GM18520 (cell line): ENCODE measurements at regions not wholly inside any gene's neighbourhood (a gene's known extent, or its start where the extent isn't known, plus 50 kb on each side); places are given as distances from the start of the nearest gene placed in this dataset.
"Not testable (repeated sequence)": the region's sequence is repeated elsewhere in the genome, so short reads cannot be mapped to it uniquely, and the experiment has no call there.

Experiments used
- ATAC-seq: cut with Tn5 transposase; IDR thresholded peaks from one replicate; pipeline ENCODE4 v1.9.1; 2021; ENCODE audit not compliant: unreplicated experiment

DNA sequence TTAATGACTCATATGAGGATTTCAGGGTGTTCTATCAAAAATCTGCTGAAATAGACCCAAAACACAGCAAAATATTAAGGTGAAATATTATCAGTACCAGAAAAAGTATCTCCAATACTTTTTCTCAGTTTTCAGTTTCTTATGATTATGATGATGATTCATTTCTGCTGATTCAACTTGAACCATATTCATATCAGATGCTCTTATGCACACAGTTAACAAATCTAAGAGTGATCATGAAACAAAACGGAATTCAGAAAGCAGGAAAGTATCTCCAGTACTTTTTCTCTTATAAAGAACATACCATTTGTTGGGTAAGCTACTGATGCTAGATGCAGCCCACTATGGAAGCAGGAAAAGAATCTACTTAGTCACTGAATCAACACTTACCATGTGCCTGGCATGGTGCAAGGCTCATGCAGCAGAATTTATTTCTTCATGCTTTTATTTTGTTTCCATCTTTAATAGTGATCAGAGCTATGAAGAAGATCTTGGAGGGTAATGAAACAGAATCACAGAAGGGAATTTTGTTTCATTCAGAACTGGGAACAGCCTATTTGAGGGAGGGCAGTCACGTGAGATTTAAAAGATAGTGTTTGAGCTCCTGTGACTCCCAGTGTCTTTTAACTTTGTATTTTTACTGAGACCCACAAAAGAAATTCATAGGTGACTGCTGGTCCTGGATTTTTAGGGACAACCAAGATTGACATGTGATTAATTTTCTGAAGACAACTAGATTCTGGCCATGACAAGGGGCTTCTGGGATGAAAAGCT lies 480.6 kb downstream of the SETD4 start:
- ATAC-seq, result no peak

DNA sequence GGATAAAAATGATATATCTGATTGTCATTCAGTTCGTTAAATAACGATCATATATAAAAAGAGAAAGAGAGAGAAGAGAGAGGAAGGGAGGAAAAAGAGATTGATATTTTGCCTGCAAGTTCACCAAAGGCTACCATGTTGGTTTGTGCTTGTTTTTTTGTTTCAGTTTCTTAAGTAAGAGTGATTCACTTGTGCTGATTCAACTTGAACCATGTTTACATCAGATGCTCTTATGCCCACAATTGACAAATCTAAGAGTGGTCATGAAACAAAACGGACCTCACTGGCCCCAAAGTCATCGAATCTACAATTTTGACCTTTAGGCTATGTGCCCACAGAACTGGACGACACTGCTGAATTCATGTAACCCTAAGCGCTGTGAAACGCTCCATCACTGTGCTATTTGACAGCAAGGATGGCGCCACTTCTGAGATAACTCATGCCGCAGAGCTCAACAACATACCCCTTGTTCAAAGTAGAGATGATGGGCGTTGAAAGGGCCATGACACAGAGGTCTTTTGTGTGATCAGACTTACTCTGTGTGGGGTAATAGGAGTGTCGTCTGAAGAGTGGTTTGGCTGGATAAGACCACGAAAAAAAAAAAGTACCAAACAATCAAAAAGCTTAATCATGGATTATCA lies 481.4 kb downstream of the SETD4 start:
- ATAC-seq, result no peak

DNA sequence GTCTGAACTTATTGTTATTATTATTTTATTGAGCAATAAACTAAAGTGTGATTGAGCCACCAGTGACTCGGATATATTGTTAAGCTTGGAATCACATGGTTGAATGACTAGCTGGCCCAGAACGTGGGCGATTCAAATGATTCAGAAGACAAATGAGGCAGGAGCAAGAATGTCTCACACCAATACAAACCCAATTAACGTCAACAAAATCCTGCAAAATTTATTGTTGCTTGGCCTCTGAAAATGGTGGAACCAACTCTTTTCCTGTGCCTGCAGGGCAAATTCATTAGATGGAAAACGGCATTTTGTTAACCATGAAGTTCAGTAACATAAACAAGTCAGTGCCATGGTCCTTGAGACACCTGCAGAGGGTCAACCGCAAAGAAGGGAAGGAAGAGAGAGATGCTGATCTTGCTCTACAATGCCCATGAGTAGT lies 482.0 kb downstream of the SETD4 start:
- no peak for ATAC-seq

DNA sequence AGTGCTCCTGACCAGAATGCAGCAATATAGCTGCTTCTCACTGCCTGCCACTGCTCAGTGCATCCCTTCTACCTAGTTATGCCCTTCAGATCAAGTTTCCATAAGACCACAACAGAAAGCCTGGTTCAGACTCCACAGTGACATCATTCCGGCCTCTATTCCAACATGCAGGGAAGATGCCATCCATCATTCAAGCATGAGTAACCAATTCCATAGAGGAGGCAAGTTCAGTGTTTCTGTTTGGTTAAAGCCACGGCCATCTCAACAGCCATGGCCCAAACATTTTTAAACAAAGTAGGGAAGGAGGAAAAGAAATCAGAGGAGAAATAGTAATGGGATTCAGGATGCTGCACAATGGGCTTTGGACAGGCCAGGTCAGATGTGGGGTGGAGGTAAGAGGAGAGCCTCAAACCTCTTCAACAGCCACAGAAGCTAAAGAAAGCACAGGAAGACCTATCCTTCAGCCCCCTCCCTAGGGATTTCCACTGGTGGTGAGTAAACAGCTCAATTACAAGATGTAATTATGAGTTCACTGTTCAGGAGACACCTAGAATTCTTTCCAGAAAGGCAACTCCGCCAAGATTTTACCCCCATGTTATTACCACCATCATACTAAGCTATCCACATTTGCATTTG lies 484.9 kb downstream of the SETD4 start:
- no peak for ATAC-seq

DNA sequence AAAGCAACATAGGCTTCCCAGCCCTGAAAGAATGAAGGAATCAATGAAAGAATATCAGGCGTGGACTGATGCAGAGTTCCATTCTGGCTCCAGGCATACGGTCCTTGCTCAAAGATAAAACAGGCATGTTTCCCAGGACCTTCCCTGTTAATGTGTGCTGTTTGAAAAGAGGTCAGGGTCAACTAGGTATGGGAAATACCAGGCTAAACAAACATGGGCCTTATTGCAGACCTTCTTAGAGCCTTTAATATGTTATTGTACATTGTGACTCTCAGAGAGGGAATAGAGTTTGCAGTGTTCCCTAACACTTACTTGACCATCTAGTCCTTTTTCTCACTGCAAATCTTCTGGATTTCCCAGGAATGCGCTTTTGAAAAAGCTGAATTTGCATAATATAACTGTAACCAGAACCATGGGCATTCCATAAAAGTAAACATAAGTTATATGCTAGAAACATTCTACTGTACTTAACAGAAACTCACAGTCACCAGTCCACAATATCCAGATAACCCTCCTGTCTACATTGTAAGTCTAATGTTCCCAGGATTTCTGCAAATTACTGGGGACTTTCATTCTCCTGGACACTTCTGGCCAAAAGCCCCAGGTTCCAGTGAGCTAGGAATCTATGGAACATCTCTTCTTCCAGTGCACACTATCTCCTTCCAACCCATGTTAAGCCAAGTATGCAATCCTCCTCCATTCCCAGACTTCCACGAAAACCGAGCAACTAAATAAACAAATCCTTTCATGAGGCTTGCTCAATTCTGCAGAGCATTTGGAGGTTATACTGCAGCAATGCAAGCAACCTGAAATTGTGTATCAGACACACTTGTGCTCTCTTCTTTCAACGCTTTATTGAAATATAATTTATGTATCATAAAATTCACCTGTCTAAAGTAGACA lies 486.6 kb downstream of the SETD4 start:
- no peak for ATAC-seq

DNA sequence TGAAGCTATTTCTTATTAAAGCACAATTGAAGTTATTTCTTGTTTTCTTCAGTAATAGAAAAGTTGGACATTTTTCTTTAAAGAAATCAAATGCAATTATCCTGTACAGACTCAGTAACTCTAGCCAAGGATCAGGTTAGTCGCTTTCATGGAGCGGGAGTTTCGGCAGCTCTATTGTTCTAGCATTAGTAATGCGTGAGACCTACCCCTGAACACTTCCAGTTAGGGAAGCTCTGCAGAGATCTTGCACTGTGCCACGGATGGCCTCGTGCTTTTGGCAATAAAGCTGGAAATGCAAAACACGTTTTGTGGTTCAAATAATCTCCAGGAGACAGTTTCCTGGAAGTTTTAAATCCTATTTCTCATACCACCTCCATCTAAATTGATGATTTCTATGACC lies 488.4 kb downstream of the SETD4 start:
- ATAC-seq, result no peak

DNA sequence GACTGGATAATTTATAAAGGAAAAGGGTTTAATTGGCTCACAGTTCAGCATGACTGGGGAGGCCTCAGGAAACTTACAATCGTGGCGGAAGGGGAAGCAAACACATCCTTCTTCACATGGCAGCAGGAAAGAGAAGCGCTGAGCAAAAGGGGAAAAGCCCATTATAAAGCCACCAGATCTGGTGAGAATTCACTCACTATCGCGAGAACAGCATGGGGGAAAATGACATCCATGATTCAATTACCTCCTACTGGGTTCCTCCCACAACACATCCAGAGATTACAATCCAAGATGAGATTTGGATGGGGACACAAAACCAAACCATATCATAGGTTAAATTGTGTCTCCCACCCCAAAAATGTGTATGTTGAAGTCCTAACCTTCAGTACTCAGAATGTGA lies 491.7 kb downstream of the SETD4 start:
- ATAC-seq, result no peak

DNA sequence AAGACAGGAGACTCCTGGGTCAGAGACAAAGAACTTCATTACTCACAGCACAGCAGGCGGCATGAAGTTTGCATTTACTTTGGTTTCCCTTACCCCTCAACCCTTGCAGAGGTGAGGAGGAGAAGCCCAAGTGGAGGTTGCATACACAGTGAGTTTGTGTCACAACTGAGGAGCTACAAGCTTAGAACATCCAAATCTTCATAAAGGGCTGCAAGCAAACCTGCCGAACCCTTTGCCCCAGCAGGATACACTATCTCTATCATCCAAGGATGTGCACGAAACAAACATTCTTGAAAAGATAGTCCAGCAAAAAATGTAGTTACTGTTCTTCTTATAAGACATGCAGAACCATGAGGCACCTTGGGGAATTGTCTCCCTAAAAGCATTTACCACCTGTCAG lies 493.5 kb downstream of the SETD4 start:
- no peak for ATAC-seq

DNA sequence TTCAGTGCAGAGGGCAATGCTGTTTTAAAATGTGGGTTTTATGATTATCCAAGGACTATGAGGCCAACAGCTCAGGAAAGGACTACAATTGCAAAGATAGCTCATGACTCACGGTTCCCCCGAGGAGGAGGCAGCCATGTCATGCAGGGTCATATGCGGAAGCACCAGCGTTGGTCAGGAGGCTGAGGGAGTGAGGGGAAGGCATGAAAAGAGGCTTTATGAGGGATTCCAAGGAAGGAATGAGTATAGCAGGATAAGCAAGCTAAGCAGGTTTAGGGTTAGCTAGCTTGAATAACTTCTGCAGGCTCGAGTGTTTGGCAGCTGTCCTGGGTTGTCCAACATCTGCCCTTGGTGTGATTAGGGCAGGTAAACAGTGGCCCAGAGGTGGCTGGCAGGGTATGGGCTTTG lies 495.1 kb downstream of the SETD4 start:
- no peak for ATAC-seq

DNA sequence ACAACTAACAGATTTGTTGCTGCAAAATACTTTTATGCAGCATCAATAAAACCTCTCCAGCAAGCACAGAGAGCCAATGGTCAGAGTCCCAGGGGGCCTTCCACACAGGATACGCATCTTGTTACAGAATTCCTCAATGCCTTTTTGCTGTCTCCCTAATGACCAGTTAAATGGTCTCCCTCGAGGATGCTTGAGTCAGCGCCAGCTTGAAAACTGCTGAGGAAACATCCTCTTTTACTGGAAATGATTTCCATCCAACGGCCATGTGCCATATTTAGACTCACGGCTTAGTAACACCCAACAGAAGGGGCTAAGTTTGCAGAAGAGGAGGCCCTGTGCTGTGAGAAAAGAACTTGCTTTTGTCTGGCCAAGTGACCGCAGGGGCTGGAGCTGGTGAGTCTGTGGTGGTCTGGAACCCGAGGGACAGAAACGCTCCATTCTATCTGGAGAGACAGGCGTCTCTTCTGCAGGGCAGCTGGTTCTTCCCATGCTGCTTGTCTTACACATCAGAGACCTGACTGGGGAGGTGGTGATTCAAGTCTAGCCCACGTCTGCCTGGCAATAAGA lies 496.4 kb downstream of the SETD4 start:
- ATAC-seq, result no peak

DNA sequence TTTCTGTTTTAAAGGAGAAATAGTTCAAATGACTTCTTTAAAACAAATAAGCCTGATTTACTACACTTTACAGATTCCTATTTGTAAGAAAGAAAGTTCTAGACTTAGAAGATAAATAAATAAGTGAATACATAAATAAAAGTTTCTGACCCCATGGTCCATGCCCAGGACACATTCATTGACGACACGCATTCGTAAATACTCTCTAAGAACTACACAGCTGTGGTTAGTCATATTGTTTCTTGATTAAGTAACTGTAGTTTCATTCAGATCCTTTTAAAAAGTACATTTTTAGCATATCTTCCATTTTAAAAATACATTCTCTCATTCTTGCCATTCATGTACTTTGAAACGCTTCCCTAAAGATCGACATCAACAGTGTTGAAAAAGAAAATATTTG lies 497.4 kb downstream of the SETD4 start:
- ATAC-seq, result no peak

DNA sequence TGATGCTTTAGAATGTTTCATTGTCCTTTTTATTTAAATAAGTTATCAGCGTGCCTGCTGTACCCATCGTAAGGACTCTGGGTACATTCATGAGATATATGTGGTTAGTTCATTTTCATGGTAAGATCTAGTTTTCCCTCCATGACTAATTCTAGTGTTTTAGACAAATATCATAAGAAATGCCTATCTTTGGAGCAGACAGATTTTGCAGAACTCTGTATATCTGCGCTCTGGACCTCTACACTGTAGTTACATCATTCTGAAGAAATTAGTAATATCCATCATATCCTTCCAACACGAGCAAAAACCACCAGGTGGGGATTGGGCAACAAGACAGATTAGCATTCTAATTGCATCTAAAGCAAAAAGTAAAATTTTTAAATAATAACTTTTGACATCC lies 499.2 kb downstream of the SETD4 start:
- no peak for ATAC-seq

DNA sequence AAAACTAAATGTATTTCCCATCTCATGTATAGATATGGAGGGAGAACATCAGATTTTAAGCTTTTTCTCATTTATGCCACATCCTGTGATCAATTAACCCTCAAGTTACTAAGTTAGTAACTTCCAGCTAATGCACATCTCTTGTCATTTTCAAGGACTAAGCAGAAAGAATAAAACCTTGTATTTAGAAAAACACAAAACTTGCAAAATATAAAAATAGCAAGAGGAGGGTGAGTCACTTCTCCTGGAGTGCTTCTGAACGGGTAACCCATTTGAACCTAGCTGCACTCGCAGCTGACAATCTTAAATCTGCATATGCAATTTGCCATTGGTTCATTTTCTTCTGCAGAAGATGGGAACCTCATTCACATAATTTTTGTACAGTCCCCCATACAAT lies 500.5 kb downstream of the SETD4 start:
- ATAC-seq, result no peak

DNA sequence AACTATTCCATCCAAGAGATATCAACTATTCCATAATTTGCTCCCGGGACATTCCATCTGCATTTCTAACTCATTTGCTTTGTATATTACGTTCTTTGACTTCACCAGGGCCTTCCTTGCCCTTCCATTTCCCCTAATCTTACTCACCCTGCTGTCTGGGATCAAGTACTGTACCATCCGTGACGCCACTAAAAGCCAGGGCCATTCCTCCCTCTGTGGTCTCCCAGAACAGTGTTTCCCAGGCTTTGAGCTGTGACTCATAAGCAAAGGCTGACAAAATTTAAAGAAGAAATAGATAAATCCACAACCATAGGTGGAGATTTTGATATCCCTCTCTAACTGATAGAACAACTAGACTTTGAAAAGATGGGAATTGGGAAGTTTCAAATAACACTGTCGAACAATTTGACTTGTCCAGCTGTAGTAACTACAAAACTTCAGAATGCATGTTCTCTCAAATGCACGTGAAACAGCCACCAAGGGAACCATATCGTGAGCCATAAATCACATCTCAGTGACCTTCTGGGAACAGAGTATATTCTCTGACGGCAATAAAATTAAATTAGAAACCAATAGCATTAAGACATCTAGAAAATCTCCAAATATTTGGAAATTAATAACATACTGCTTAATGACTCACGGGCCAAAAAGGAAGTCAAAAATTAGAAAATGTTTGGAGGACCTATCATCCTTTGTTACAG lies 501.0 kb downstream of the SETD4 start:
- no peak for ATAC-seq

DNA sequence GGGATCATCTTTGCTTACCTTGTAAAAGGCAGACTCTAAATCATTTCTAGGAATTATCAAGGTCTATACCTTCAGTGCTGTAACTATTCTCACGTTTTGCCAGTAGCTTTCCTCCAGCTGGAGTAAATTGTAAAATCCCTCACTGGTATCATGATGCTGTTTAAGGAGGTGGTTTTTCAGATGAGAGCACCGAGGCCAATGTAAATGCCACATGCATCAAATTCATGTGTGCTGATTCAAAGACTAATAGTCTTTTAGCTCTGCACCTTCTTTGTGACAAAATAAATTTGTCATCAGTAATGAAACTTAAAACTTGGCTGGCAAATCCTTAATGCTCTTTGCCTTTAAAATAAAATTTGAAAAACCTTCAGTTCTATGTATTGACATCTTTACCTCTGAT lies 503.8 kb downstream of the SETD4 start:
- no peak for ATAC-seq

DNA sequence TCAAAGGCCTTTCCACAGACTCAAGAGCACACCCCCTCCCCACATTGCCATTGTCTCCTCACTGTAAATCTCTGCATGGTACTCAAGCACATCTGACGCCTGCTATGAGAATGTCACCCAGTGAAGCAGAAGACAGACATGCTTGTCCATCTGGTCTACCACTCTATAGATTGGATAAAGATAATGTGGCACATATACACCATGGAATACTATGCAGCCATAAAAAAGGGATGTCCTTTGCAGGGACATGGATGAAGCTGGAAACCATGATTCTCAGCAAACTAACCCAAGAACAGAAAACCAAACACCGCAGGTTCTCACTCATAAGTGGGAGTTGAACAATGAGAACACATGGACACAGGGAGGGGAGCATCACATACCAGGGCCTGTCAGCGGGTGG lies 503.4 kb upstream of the RUNX1 start:
- ATAC-seq, result not testable (repeated sequence)

DNA sequence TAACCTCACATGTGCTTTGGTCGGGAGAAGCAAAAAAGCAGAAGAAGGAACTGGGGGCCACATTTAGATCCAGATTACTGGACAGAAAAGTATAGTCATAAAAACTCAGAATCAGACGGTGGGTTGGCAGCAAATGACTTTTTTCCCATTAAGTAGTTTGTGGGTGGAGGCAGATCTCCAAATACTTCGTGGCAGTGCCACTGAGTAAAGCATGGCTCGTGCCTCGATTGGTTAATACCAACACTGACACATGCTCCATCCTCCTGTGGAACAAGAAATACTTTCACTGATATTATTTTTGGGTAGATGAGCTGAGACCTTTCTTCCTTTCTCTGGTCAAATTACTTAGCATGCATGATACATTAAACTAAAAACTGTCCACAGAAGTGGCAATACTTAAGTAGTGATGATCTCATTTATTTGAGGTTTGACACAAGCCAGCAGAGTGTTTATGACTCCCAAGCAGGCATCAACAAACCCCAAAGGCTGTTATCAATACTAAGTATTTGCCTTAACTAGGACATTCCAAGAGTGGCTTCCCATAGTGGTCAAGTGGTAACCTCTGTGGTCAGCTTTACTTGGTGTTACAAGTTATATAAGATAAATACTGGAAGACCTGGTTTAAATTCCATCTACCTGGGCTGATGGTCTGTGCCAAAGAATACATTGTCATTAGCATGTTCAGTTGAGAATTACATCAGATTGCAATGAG lies 500.0 kb upstream of the RUNX1 start:
- no peak for ATAC-seq

DNA sequence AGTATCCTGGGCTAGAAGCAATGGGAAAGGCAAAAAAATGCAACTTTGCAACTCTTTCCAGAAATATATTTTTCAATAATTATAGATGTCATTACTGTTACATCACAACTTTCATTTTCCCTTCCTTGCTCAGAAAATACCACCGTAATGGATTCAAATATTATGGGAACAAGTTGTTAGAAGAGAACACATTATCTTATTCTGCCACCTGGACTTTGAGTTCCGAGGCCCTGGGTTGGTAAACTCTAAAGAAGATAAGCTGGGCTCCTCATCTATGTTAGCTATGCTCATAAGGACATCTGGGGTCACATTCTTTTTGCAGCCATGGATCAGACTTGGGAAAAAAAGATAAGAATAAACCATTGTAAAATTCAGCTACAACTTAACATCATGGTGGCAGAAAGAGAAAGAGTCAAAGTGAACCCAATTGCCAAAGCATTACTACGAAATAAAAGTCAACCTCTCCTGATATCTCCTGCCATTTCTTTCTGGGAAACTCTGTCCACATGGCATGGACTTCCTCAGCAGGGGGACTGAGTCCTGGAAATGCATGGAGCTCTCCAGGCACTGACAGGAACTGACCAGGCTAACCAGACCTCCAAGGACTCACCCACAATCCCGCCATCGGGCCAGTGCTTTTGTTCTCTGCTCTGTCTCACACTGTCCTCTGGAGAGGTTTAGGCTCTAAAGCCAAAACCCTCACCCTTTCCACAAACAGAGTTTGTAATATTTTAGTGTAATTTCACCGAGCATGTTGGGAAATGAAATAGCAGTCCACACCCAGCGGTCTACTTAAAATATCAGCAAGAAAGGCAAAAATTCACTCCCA lies 499.1 kb upstream of the RUNX1 start:
- no peak for ATAC-seq

DNA sequence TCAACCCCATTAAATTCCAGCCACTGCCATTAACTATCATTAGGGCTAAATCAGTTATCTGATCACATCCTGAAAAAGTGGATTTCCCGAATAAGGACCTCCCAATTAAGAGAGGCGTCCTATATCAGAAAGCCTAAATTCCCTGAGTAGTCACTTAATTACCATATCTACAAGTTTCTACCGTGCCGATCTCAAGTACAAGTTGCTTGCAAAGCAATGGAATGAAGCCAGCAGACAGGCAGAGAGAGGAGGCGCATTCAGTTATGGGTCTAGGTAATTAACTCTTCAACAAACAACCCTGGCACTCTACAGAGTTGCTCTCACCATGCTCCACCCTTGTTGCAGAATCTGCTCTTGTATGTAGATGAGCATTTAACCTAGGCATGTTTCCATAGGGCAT lies 494.6 kb upstream of the RUNX1 start:
- ATAC-seq, result no peak
